Uterus (tissue), 3 donors: ENCODE measurements at regions not wholly inside any gene's neighbourhood (a gene's known extent, or its start where the extent isn't known, plus 50 kb on each side); places are given as distances from the start of the nearest gene placed in this dataset.

Source experiments
- DNase-seq, 2 donors: peaks; one replicate each; pipeline ENCODE4 v3.0.0-alpha.2; 2019 to 2020
- H3K27ac ChIP-seq, 2 donors: fragments of 200-600 bp; sonication (generic); 1 replicate in 1 of 2; 2 replicates in 1 of 2; pipeline ENCODE4 v1.5.1; 2016 to 2018
- H3K27me3 ChIP-seq, 2 donors: fragments of 200-600 bp; sonication (generic); one replicate each; pipeline ENCODE4 v1.5.1; 2018 to 2019; ENCODE audit warnings: control low read depth in 1 of 2
- H3K36me3 ChIP-seq, 2 donors: fragments of 200-600 bp; sonication (generic); one replicate each; pipeline ENCODE4 v1.5.1; 2019; ENCODE audit warnings: control low read depth in 1 of 2
- H3K4me1 ChIP-seq, 2 donors: fragments of 200-600 bp; sonication (generic); one replicate each; pipeline ENCODE4 v1.5.1; 2018 to 2019; ENCODE audit warnings: control low read depth in 1 of 2
- H3K4me3 ChIP-seq, 2 donors: fragments of 200-600 bp; sonication (generic); 1 replicate in 1 of 2; 2 replicates in 1 of 2; pipeline ENCODE4 v1.5.1; 2018 to 2019; ENCODE audit warnings: mild to moderate bottlenecking in 1 of 2
- H3K9me3 ChIP-seq, 2 donors: fragments of 200-600 bp; sonication (generic); one replicate each; pipeline ENCODE4 v1.5.1; 2019; ENCODE audit warnings: control low read depth in 1 of 2
- POLR2A ChIP-seq, 2 donors: fragments of 450-650 bp; IDR thresholded peaks; one replicate each; pipeline ENCODE4 v1.6.1; 2016; ENCODE audit warnings: antibody characterized with exemption in 2 of 2, mild to moderate bottlenecking in 1 of 2, moderate library complexity in 1 of 2
- intact Hi-C: fragments of 100-400 bp; cut with DNase I; formaldehyde crosslinking; loops from one replicate; pipeline ENCODE4 v1.15.1; 2023; ENCODE audit warnings: low total_unique reads
- TF ChIP-seq, protein P1 (sequence below), 4 experiments: fragments of 200-600 bp in 2 of 4; fragments of 450-650 bp in 2 of 4; sonication (generic) in 2 of 4; IDR thresholded peaks; one replicate each; pipeline ENCODE4 v1.5.1; 2016 to 2019; ENCODE audit warnings: antibody characterized with exemption in 4 of 4, mild to moderate bottlenecking in 2 of 4, moderate library complexity in 1 of 4
- donor health status: DM: yes; HTN: yes; CAD: no.

DNA sequence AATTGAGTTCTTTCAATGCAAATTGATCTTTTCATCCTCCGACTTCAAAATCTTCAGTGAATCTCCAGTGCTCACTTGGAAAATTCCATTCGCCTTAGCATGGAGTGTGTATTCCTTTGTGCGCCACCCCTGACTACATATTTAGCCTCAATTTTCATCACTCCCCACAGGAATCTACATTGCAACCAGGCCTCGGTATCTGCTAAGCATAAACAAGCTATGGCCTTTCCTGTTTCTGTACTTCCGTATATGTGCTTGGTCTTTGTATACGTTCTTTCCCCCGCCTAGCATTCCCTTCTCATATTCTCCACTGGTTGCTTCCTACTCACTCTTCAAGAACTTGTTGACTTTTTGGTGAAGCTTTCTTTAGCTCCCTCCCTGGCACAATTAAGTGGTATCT lies 470.8 kb downstream of the LMO4 start:
- TF ChIP-seq, protein P1, sequence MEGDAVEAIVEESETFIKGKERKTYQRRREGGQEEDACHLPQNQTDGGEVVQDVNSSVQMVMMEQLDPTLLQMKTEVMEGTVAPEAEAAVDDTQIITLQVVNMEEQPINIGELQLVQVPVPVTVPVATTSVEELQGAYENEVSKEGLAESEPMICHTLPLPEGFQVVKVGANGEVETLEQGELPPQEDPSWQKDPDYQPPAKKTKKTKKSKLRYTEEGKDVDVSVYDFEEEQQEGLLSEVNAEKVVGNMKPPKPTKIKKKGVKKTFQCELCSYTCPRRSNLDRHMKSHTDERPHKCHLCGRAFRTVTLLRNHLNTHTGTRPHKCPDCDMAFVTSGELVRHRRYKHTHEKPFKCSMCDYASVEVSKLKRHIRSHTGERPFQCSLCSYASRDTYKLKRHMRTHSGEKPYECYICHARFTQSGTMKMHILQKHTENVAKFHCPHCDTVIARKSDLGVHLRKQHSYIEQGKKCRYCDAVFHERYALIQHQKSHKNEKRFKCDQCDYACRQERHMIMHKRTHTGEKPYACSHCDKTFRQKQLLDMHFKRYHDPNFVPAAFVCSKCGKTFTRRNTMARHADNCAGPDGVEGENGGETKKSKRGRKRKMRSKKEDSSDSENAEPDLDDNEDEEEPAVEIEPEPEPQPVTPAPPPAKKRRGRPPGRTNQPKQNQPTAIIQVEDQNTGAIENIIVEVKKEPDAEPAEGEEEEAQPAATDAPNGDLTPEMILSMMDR (IDR thresholded peaks at IDR 0.05), result no peak
- TF ChIP-seq POLR2A (IDR thresholded peaks at IDR 0.05), result no peak
- intact Hi-C loops, result no loop called here
- Histone ChIP-seq H3K4me3 (no peak overlapping the region), H3K27ac (no peak overlapping the region), H3K4me1 (no peaks in the 10 kb centered on the region), H3K9me3 (no peaks in the 10 kb centered on the region), H3K36me3 (no peaks in the 10 kb centered on the region), H3K27me3 (no peaks in the 10 kb centered on the region)
- no peak for DNase-seq

DNA sequence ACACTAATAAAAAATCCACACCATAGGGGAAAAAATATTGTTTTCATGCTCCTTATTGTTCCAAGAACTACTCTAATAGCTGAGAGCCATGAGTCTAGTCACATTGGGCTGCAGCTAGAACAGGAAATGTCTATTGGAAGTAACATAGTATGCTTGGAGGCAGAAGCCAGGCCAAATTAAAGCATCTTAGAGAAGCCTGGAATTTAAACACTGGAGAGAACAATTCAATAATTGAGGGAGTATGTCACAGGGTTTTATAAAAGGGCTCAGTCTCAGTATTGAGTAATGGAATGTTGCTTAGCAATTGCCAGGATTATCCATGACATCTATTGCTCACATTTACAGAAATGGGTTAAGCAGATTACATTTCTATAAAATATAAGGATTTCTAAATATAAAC lies 471.3 kb downstream of the LMO4 start:
- no peaks in the 10 kb centered on the region for H3K36me3 ChIP-seq
- intact Hi-C loops, result no loop called here
- no peaks in the 10 kb centered on the region for H3K27me3 ChIP-seq
- H3K9me3 ChIP-seq, result no peaks in the 10 kb centered on the region
- TF ChIP-seq, protein P1 (IDR thresholded peaks at IDR 0.05), result no peak
- TF ChIP-seq POLR2A (IDR thresholded peaks at IDR 0.05), result no peak
- H3K27ac ChIP-seq, result no peak overlapping the region
- DNase-seq, result no peak
- no peak overlapping the region for H3K4me3 ChIP-seq
- no peaks in the 10 kb centered on the region for H3K4me1 ChIP-seq

DNA sequence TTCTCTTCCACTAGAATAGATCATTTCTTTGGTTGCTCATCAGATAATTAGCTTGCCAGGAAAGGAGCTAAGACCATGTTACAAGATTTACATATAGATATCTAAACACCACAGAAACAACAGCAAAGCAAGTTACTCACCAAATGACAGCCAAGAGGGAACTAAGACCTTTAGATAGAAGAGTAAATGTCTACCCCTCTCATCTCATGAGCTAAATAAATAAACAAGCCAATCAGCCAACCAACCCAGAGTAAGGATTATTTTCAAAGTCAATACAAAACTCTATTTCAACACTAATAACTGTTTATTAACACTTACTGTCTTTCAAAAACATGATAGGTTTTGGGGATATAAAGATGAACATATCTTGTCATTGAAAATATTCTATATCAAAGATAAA lies 474.7 kb downstream of the LMO4 start:
- Histone ChIP-seq H3K4me1 (no peaks in the 10 kb centered on the region), H3K27ac (no peak overlapping the region), H3K36me3 (no peaks in the 10 kb centered on the region), H3K27me3 (no peaks in the 10 kb centered on the region), H3K9me3 (no peaks in the 10 kb centered on the region), H3K4me3 (no peak overlapping the region)
- intact Hi-C loops, result no loop called here
- no peak for DNase-seq
- no peak for TF ChIP-seq POLR2A (IDR thresholded peaks at IDR 0.05)

DNA sequence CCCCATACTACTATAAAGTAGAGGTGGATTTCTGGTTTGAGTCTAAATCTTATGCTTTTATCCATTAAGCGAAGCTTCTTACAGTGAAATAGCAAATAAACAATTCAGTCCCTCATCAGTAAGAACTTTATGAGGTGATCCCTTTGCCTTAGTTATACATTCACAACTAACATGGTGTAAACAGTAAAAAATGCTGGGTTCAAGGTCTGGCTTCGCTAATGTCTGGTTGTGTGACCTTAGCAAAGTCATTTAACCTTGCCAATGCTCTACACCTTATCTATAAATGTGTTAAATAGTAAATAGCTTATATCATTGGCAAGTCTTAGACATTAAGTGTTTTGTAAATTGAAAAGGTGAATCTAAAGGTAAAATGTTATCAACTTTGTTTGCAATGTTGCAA lies 475.4 kb downstream of the LMO4 start:
- H3K27ac ChIP-seq, result no peak overlapping the region
- H3K36me3 ChIP-seq, result no peaks in the 10 kb centered on the region
- intact Hi-C loops, result no loop called here
- no peak overlapping the region for H3K4me3 ChIP-seq
- H3K9me3 ChIP-seq, result no peaks in the 10 kb centered on the region
- TF ChIP-seq, protein P1 (IDR thresholded peaks at IDR 0.05), result no peak
- no peak for TF ChIP-seq POLR2A (IDR thresholded peaks at IDR 0.05)
- no peaks in the 10 kb centered on the region for H3K27me3 ChIP-seq
- no peaks in the 10 kb centered on the region for H3K4me1 ChIP-seq
- DNase-seq, result no peak

- no peaks in the 10 kb centered on the region for H3K36me3 ChIP-seq
- DNase-seq, result no peak
- H3K4me1 ChIP-seq, result no peaks in the 10 kb centered on the region
- peak overlapping the region; percentile 7 to 22 for H3K27ac ChIP-seq
- intact Hi-C loops, result no loop called here
- H3K27me3 ChIP-seq, result no peaks in the 10 kb centered on the region
- TF ChIP-seq, protein P1 (IDR thresholded peaks at IDR 0.05), result no peak
- TF ChIP-seq POLR2A (IDR thresholded peaks at IDR 0.05), result no peak
- no peak overlapping the region for H3K4me3 ChIP-seq
- no peaks in the 10 kb centered on the region for H3K9me3 ChIP-seq
Observed at GRCh38 chr1:87805666-87806378, 477.1 kb downstream of the LMO4 start.
